GM19324 (cell line): ENCODE measurements at regions not wholly inside any gene's neighbourhood (a gene's known extent, or its start where the extent isn't known, plus 50 kb on each side); places are given as distances from the start of the nearest gene placed in this dataset.
"Not testable (repeated sequence)": the region's sequence is repeated elsewhere in the genome, so short reads cannot be mapped to it uniquely, and the experiment has no call there.

Experiments
- ATAC-seq: cut with Tn5 transposase; IDR thresholded peaks from one replicate; pipeline ENCODE4 v1.9.1; 2021; ENCODE audit warnings: mild to moderate bottlenecking, moderate library complexity; ENCODE audit not compliant: unreplicated experiment, low FRiP score

GRCh38 chr6:76792394-76792793, 670.9 kb downstream of the HTR1B start:
- no peak for ATAC-seq

GRCh38 chr6:76790881-76791280, 672.4 kb downstream of the HTR1B start:
- ATAC-seq, result no peak

- peak; percentile 51 for ATAC-seq
Observed at GRCh38 chr6:76790045-76790796, 673.1 kb downstream of the HTR1B start.

- no peak for ATAC-seq
Observed at GRCh38 chr6:76789580-76789979, 673.7 kb downstream of the HTR1B start.

GRCh38 chr6:76788155-76788554, 675.1 kb downstream of the HTR1B start:
- ATAC-seq, result no peak

GRCh38 chr6:76779068-76779467, 684.2 kb downstream of the HTR1B start:
- no peak for ATAC-seq

GRCh38 chr6:76776876-76777275, 686.4 kb downstream of the HTR1B start:
- ATAC-seq, result no peak

- no peak for ATAC-seq
Observed at GRCh38 chr6:76774781-76775384, 688.4 kb downstream of the HTR1B start.

GRCh38 chr6:76772951-76773350, 690.3 kb downstream of the HTR1B start:
- ATAC-seq, result no peak

GRCh38 chr6:76771059-76771634, 692.1 kb downstream of the HTR1B start:
- ATAC-seq, result no peak

- no peak for ATAC-seq
Observed at GRCh38 chr6:76770281-76770680, 693.0 kb downstream of the HTR1B start.

- no peak for ATAC-seq
Observed at GRCh38 chr6:76768556-76768955, 694.7 kb downstream of the HTR1B start.

GRCh38 chr6:76764057-76764456, 691.6 kb upstream of the IMPG1 start:
- no peak for ATAC-seq

- no peak for ATAC-seq
Observed at GRCh38 chr6:76752841-76753240, 680.4 kb upstream of the IMPG1 start.

GRCh38 chr6:76745388-76745787, 672.9 kb upstream of the IMPG1 start:
- ATAC-seq, result not testable (repeated sequence)

GRCh38 chr6:76744151-76744720, 671.8 kb upstream of the IMPG1 start:
- ATAC-seq, result not testable (repeated sequence)

- no peak for ATAC-seq
Observed at GRCh38 chr6:76742919-76743318, 670.5 kb upstream of the IMPG1 start.

GRCh38 chr6:76719449-76719848, 647.0 kb upstream of the IMPG1 start:
- ATAC-seq, result no peak

GRCh38 chr6:76708641-76709331, 636.3 kb upstream of the IMPG1 start:
- ATAC-seq, result no peak

GRCh38 chr6:76707630-76708029, 635.2 kb upstream of the IMPG1 start:
- ATAC-seq, result no peak

GRCh38 chr6:76706631-76707030, 634.2 kb upstream of the IMPG1 start:
- ATAC-seq, result no peak
